HG03064 (cell line): ENCODE measurements at regions not wholly inside any gene's neighbourhood (a gene's known extent, or its start where the extent isn't known, plus 50 kb on each side); places are given as distances from the start of the nearest gene placed in this dataset.
"Not testable (repeated sequence)": the region's sequence is repeated elsewhere in the genome, so short reads cannot be mapped to it uniquely, and the experiment has no call there.

ENCODE experiments used
- ATAC-seq: cut with Tn5 transposase; IDR thresholded peaks from one replicate; pipeline ENCODE4 v1.9.1; 2021; ENCODE audit warnings: low read depth; ENCODE audit not compliant: unreplicated experiment

- not testable (repeated sequence) for ATAC-seq
Measured at GRCh38 chr9:626114-626513, 215.4 kb upstream of the DMRT1 start.

- no peak for ATAC-seq
Measured at GRCh38 chr9:626596-626995, 214.9 kb upstream of the DMRT1 start.

- no peak for ATAC-seq
Measured at GRCh38 chr9:627336-627970, 214.0 kb upstream of the DMRT1 start.

- no peak for ATAC-seq
Measured at GRCh38 chr9:629146-629545, 212.4 kb upstream of the DMRT1 start.

GRCh38 chr9:630817-631216, 210.7 kb upstream of the DMRT1 start:
- no peak for ATAC-seq

GRCh38 chr9:631596-631995, 209.9 kb upstream of the DMRT1 start:
- no peak for ATAC-seq

- no peak for ATAC-seq
Measured at GRCh38 chr9:633461-633860, 208.0 kb upstream of the DMRT1 start.

GRCh38 chr9:636931-637591, 204.4 kb upstream of the DMRT1 start:
- no peak for ATAC-seq

GRCh38 chr9:638152-638551, 203.3 kb upstream of the DMRT1 start:
- no peak for ATAC-seq

- ATAC-seq: no peak
Measured at GRCh38 chr9:642014-642413, 199.5 kb upstream of the DMRT1 start.

- ATAC-seq: no peak
Measured at GRCh38 chr9:643966-644365, 197.5 kb upstream of the DMRT1 start.

GRCh38 chr9:647522-647921, 194.0 kb upstream of the DMRT1 start:
- ATAC-seq: no peak

GRCh38 chr9:649128-650074, 192.1 kb upstream of the DMRT1 start:
- no peak for ATAC-seq

GRCh38 chr9:650362-650761, 191.1 kb upstream of the DMRT1 start:
- no peak for ATAC-seq

GRCh38 chr9:651371-651770, 190.1 kb upstream of the DMRT1 start:
- no peak for ATAC-seq

- no peak for ATAC-seq
Measured at GRCh38 chr9:652914-653313, 188.6 kb upstream of the DMRT1 start.

GRCh38 chr9:653421-653820, 188.1 kb upstream of the DMRT1 start:
- ATAC-seq: no peak

GRCh38 chr9:653856-654387, 187.6 kb upstream of the DMRT1 start:
- no peak for ATAC-seq

- ATAC-seq: no peak
Measured at GRCh38 chr9:655875-656274, 185.6 kb upstream of the DMRT1 start.

- ATAC-seq: no peak
Measured at GRCh38 chr9:656926-657568, 184.4 kb upstream of the DMRT1 start.

GRCh38 chr9:659286-659685, 182.2 kb upstream of the DMRT1 start:
- ATAC-seq: no peak
